H9 (cell line): ENCODE measurements at regions not wholly inside any gene's neighbourhood (a gene's known extent, or its start where the extent isn't known, plus 50 kb on each side); places are given as distances from the start of the nearest gene placed in this dataset.

ENCODE experiments used
- DNase-seq: peaks from one replicate; pipeline ENCODE4 v3.0.0-alpha.2; 2017
- H2AFZ ChIP-seq: one replicate; pipeline ENCODE4 v1.6.1; 2013; ENCODE audit warnings: mild to moderate bottlenecking, low read length, control low read depth, moderate library complexity
- H2AK5ac ChIP-seq: 2 replicates; pipeline ENCODE4 v1.6.1; 2013; ENCODE audit warnings: low read length, control low read depth, mixed read lengths; ENCODE audit not compliant: insufficient read length
- H2BK120ac ChIP-seq: one replicate; pipeline ENCODE4 v1.6.1; 2013; ENCODE audit warnings: low read depth, mild to moderate bottlenecking, low read length, control low read depth, inconsistent platforms; ENCODE audit not compliant: poor library complexity, severe bottlenecking
- H2BK12ac ChIP-seq: 2 replicates; pipeline ENCODE4 v1.6.1; 2013; ENCODE audit warnings: low read length, control low read depth, mixed read lengths, low read depth; ENCODE audit not compliant: insufficient read length
- H2BK15ac ChIP-seq: 2 replicates; pipeline ENCODE4 v1.6.1; 2013; ENCODE audit warnings: low read depth, low read length, control low read depth
- H2BK20ac ChIP-seq: one replicate; pipeline ENCODE4 v1.6.1; 2013; ENCODE audit warnings: low read depth, mild to moderate bottlenecking, low read length, control low read depth, inconsistent platforms; ENCODE audit not compliant: poor library complexity, severe bottlenecking
- H2BK5ac ChIP-seq: 2 replicates; pipeline ENCODE4 v1.6.1; 2013; ENCODE audit warnings: low read length, control low read depth, mixed read lengths; ENCODE audit not compliant: insufficient read length
- H3K14ac ChIP-seq: 2 replicates; pipeline ENCODE4 v1.6.1; 2013; ENCODE audit warnings: low read length, control low read depth; ENCODE audit not compliant: insufficient read depth
- H3K18ac ChIP-seq: 2 replicates; pipeline ENCODE4 v1.6.1; 2013; ENCODE audit warnings: low read depth, mild to moderate bottlenecking, mixed read lengths, low read length, control low read depth; ENCODE audit not compliant: insufficient read length
- H3K23ac ChIP-seq: 2 replicates; pipeline ENCODE4 v1.6.1; 2013; ENCODE audit warnings: low read length, control low read depth, mixed read lengths, low read depth; ENCODE audit not compliant: insufficient read length
- H3K23me2 ChIP-seq: 2 replicates; pipeline ENCODE4 v1.6.1; 2013; ENCODE audit warnings: low read depth, mild to moderate bottlenecking, mixed read lengths, low read length, control low read depth; ENCODE audit not compliant: insufficient read length, poor library complexity, severe bottlenecking
- H3K27ac ChIP-seq: 2 replicates; pipeline ENCODE4 v1.5.1; 2013; ENCODE audit warnings: low read length, control low read depth, mixed read lengths, low read depth; ENCODE audit not compliant: insufficient read length
- H3K27me3 ChIP-seq: 2 replicates; pipeline ENCODE4 v1.6.1; 2013; ENCODE audit warnings: low read length, control low read depth, inconsistent platforms; ENCODE audit not compliant: insufficient read depth
- H3K4ac ChIP-seq: 2 replicates; pipeline ENCODE4 v1.6.1; 2013; ENCODE audit warnings: low read depth, mild to moderate bottlenecking, control low read depth, inconsistent platforms, low read length, moderate library complexity
- H3K4me1 ChIP-seq: 2 replicates; pipeline ENCODE4 v1.6.1; 2013; ENCODE audit warnings: low read length, control low read depth, inconsistent platforms; ENCODE audit not compliant: insufficient read depth
- H3K4me2 ChIP-seq: 2 replicates; pipeline ENCODE4 v1.6.1; 2013; ENCODE audit warnings: low read length, control low read depth, mixed read lengths; ENCODE audit not compliant: insufficient read length, insufficient read depth
- H3K56ac ChIP-seq: 2 replicates; pipeline ENCODE4 v1.6.1; 2013; ENCODE audit warnings: low read depth, mild to moderate bottlenecking, mixed read lengths, low read length, control low read depth; ENCODE audit not compliant: insufficient read length
- H3K79me1 ChIP-seq: 2 replicates; pipeline ENCODE4 v1.6.1; 2013; ENCODE audit warnings: low read depth, mild to moderate bottlenecking, moderate library complexity, low read length, control low read depth, inconsistent platforms; ENCODE audit not compliant: insufficient read depth, poor library complexity, severe bottlenecking
- H3K79me2 ChIP-seq: 2 replicates; pipeline ENCODE4 v1.6.1; 2013; ENCODE audit warnings: low read length, control low read depth, inconsistent platforms; ENCODE audit not compliant: insufficient read depth
- H3K9ac ChIP-seq: 2 replicates; pipeline ENCODE4 v1.6.1; 2013; ENCODE audit warnings: low read length, control low read depth, mixed read lengths; ENCODE audit not compliant: insufficient read length; ENCODE audit errors: extremely low read depth
- H3K9me3 ChIP-seq: one replicate; pipeline ENCODE4 v1.6.1; 2013; ENCODE audit warnings: low read depth, low read length, inconsistent platforms; ENCODE audit not compliant: control insufficient read depth
- H3T11ph ChIP-seq: one replicate; pipeline ENCODE4 v1.6.1; 2013; ENCODE audit warnings: mild to moderate bottlenecking, low read length, control low read depth, inconsistent platforms
- H4K20me1 ChIP-seq: one replicate; pipeline ENCODE4 v1.6.1; 2013; ENCODE audit not compliant: control insufficient read depth, insufficient read length, insufficient read depth
- H4K5ac ChIP-seq: 2 replicates; pipeline ENCODE4 v1.6.1; 2013; ENCODE audit warnings: low read depth, mild to moderate bottlenecking, mixed read lengths, low read length, control low read depth; ENCODE audit not compliant: insufficient read length
- H4K8ac ChIP-seq: replicated peaks from 2 replicates; pipeline ENCODE4 v1.6.1; 2013; ENCODE audit warnings: low read length, control low read depth, mixed read lengths, low read depth; ENCODE audit not compliant: insufficient read length
- H4K91ac ChIP-seq: 2 replicates; pipeline ENCODE4 v1.6.1; 2013; ENCODE audit warnings: low read depth, mild to moderate bottlenecking, moderate library complexity, mixed read lengths, low read length, control low read depth; ENCODE audit not compliant: insufficient read length
- H3K27ac Mint-ChIP-seq, 3 experiments: 2 replicates in 2 of 3; 3 replicates in 1 of 3; pipeline ENCODE4 v1.8.0; 2020 to 2021; ENCODE audit warnings: mixed read lengths in 3 of 3, mild to moderate bottlenecking in 1 of 3, moderate library complexity in 1 of 3
- H3K27me3 Mint-ChIP-seq: 2 replicates; pipeline ENCODE4 v1.8.0; 2021; ENCODE audit warnings: low read depth, mild to moderate bottlenecking, moderate library complexity, mixed read lengths
- H3K36me3 Mint-ChIP-seq, 3 experiments: 2 replicates in 2 of 3; 3 replicates in 1 of 3; pipeline ENCODE4 v1.8.0; 2020 to 2021; ENCODE audit warnings: low read depth in 3 of 3, mixed read lengths in 3 of 3; ENCODE audit not compliant: insufficient read depth in 1 of 3
- H3K4me1 Mint-ChIP-seq, 2 experiments: 2 replicates each; pipeline ENCODE4 v1.8.0; 2020; ENCODE audit warnings: mixed read lengths in 2 of 2
- H3K4me3 Mint-ChIP-seq, 2 experiments: 2 replicates in 1 of 2; 3 replicates in 1 of 2; pipeline ENCODE4 v1.8.0; 2020 to 2021; ENCODE audit warnings: mild to moderate bottlenecking in 2 of 2, mixed read lengths in 2 of 2, moderate library complexity in 1 of 2
- H3K9me3 Mint-ChIP-seq, 2 experiments: 2 replicates in 1 of 2; 3 replicates in 1 of 2; pipeline ENCODE4 v1.8.0; 2020; ENCODE audit warnings: mild to moderate bottlenecking in 2 of 2, mixed read lengths in 2 of 2, moderate library complexity in 1 of 2
- CTCF ChIP-seq: fragments of 200-600 bp; sonication (generic); conservative IDR thresholded peaks from 3 replicates; pipeline ENCODE4 v1.8.0; 2021; ENCODE audit warnings: antibody characterized with exemption, mild to moderate bottlenecking
- WGBS: extraction: QIAGEN DNeasy Blood & Tissue Kit; methylation state at CpG from one replicate; pipeline ENCODE4 v1.1.7; 2013; ENCODE audit warnings: missing lambda C conversion rate, low lambda C conversion rate, mixed read lengths; ENCODE audit not compliant: insufficient read length; ENCODE audit errors: extremely low coverage; 5-methylcytosine and 5-hydroxymethylcytosine counted together

- no peak overlapping the region for H4K8ac ChIP-seq
- H3K18ac ChIP-seq, result no peak overlapping the region
- no peaks in the 10 kb centered on the region for H3K79me1 ChIP-seq
- no peak overlapping the region for H2AK5ac ChIP-seq
- H3K14ac ChIP-seq, result no peak overlapping the region
- H3K9me3 ChIP-seq, result no peaks in the 10 kb centered on the region
- H3K4ac ChIP-seq, result no peak overlapping the region
- no peak overlapping the region for H4K91ac ChIP-seq
- no peak overlapping the region for H4K5ac ChIP-seq
- H2AFZ ChIP-seq, result no peak overlapping the region
- no peak overlapping the region for H3K56ac ChIP-seq
- no peak for DNase-seq
- H3K79me2 ChIP-seq, result no peaks in the 10 kb centered on the region
- WGBS, result no CpG with 5 or more reads among the region's 4 CpGs
- H2BK12ac ChIP-seq, result no peak overlapping the region
- H3K27ac ChIP-seq, result no peak overlapping the region
- TF ChIP-seq CTCF, result no peak
- peak overlapping the region in 1 of 3 experiments; percentile 57; a peak in 1 of 7 replicates for H3K27ac Mint-ChIP-seq
- no peaks in the 10 kb centered on the region for H3K27me3 Mint-ChIP-seq
- H3K9me3 Mint-ChIP-seq, result no peaks in the 10 kb centered on the region
- H3K27me3 ChIP-seq, result no peaks in the 10 kb centered on the region
- no peaks in the 10 kb centered on the region for H3K23me2 ChIP-seq
- H3K4me3 Mint-ChIP-seq, result no peak overlapping the region
- H4K20me1 ChIP-seq, result no peaks in the 10 kb centered on the region
- H2BK5ac ChIP-seq, result no peak overlapping the region
- H2BK120ac ChIP-seq, result no peak overlapping the region
- H3K9ac ChIP-seq, result no peak overlapping the region
- H3T11ph ChIP-seq, result no peak overlapping the region
- H3K36me3 Mint-ChIP-seq, result no peaks in the 10 kb centered on the region
- no peak overlapping the region for H3K4me2 ChIP-seq
- H3K23ac ChIP-seq, result no peak overlapping the region
- peaks cover 4 to 10% of the 10 kb centered on the region in 2 experiments; a peak in 2 of 4 replicates for H3K4me1 Mint-ChIP-seq
- H3K4me1 ChIP-seq, result no peaks in the 10 kb centered on the region
- no peak overlapping the region for H2BK15ac ChIP-seq
- H2BK20ac ChIP-seq, result no peak overlapping the region
These were observed 228.1 kb upstream of the CYLC2 start for GRCh38 chr9:102767076-102767475.
